GM12864 (cell line): ENCODE measurements at regions not wholly inside any gene's neighbourhood (a gene's known extent, or its start where the extent isn't known, plus 50 kb on each side); places are given as distances from the start of the nearest gene placed in this dataset.

Experiments
- DNase-seq: peaks from one replicate; pipeline ENCODE4 v3.0.0-alpha.2; 2011; ENCODE audit warnings: low read depth
- H3K4me3 ChIP-seq: 2 replicates; pipeline ENCODE4 v1.5.1; 2011; ENCODE audit warnings: mild to moderate bottlenecking, low read depth, low read length, control low read depth
- TF ChIP-seq, protein P1 (sequence below): IDR thresholded peaks from 2 replicates; pipeline ENCODE4 v1.5.1; 2011; ENCODE audit warnings: low read depth, mild to moderate bottlenecking, moderate library complexity, low read length, control low read depth, inconsistent platforms; ENCODE audit errors: missing control alignments

DNA sequence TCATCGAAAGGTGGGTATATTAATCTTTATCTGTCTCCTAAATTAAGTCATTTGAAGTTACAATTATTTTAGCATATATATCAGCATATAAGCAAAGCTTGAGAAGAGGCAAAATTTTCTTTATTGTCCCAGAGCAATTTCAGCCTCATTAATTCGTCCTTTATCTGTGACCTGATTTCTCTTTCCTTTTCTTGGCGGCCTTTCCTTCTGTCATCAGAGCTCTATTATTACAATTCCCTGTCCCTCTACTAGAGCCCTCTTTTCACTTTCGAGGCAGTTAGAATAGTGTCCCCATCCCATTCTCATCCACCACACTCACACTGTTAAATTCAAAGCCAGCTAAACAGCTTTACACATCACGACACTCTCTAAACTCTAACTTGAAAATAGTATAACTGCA, 1293.2 kb upstream of the FAM98A start:
- DNase-seq: no peak
- H3K4me3 ChIP-seq: no peak overlapping the region

DNA sequence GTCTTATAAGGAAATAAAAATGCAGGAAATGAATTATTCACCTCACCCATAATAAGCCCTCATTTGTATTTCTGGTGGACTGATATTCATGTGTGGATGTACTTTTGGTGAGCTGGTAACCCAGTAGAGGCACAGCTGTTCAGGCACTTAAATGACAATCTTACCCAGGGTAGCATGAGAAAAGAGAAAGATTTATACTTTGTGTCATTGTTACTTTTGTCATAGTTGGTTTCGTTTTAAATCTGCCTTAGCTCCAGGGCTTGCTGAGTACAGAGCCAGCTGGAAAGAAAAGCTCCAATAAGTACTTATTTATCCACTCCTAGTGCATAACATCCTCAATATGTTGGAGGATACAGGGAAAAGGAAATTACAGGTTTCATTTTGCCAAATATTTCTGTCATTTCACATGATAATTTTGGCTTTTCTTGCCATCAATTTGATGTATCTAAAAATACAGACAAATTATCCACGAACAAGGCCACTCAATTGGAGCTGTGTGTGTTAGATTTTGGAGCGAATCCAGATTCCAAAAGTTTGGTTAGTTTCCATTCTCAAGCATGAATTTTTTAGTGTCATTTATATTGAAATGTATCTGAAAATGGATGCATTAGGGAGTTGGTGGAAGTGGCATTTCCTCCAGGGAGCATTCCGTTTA, 1276.1 kb upstream of the FAM98A start:
- DNase-seq: no peak
- no peak overlapping the region for H3K4me3 ChIP-seq
- TF ChIP-seq, protein P1, sequence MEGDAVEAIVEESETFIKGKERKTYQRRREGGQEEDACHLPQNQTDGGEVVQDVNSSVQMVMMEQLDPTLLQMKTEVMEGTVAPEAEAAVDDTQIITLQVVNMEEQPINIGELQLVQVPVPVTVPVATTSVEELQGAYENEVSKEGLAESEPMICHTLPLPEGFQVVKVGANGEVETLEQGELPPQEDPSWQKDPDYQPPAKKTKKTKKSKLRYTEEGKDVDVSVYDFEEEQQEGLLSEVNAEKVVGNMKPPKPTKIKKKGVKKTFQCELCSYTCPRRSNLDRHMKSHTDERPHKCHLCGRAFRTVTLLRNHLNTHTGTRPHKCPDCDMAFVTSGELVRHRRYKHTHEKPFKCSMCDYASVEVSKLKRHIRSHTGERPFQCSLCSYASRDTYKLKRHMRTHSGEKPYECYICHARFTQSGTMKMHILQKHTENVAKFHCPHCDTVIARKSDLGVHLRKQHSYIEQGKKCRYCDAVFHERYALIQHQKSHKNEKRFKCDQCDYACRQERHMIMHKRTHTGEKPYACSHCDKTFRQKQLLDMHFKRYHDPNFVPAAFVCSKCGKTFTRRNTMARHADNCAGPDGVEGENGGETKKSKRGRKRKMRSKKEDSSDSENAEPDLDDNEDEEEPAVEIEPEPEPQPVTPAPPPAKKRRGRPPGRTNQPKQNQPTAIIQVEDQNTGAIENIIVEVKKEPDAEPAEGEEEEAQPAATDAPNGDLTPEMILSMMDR: no peak

More for the DNA sequence above, 1293.2 kb upstream of the FAM98A start:
- TF ChIP-seq, protein P1: no peak

DNA sequence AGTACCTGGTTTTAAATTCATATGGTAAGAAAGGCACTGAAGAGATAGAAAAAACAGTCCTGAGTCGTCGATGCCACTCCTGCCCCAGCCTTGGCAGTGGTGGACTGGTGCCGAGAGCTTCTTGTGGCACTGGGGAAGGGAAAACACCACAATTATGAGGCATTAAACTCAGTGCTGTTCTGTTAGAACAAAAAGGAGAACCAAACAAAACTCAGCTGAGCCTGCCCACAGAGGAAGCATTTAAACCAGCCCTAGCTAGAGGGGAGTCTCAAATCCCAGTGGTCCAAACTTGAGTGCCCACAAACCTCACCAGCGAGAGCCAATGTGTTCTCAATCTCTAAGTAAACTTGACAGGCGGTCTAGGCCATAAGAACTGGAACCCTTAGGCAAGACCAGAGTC, 1254.5 kb upstream of the FAM98A start:
- TF ChIP-seq, protein P1: no peak
- no peak overlapping the region for H3K4me3 ChIP-seq
- no peak for DNase-seq

DNA sequence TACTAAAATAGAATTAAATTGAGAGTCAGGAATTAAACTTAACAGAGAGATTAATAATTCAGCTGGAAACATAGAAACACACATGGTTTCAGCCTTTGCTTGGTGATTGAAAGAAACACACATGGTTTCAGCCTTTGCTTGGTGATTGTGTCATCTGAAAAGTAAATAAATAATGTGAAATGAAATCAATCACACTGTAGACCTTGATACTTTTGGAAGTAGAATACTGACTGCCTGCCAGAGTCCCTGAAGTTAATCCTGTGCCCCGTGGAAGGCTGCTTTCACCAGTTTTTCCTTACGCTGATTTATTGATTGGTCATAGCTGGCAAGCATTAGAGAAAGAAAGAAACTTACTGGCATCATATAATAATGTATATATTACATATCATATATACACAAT, 1252.7 kb upstream of the FAM98A start:
- TF ChIP-seq, protein P1: no peak
- DNase-seq: no peak
- H3K4me3 ChIP-seq: no peak overlapping the region

DNA sequence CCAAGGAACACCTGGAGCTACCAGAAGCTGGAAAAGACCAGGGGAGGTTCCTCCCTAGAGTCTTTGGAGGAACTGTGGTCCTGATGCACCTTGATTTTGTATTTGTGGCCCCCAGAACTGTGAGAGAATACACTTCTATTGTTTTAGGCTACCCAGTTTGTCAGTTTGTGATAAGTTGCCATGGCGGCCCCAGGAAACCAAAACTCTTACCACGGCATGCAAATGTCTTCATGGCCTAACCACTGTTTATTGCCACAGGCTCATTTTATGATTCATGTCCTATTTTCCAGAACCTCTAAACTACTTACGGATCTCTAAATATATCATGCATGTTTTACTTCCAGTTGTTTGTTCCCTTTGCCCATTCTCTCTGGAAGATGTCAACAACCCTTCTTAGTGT, 1250.7 kb upstream of the FAM98A start:
- no peak for DNase-seq
- TF ChIP-seq, protein P1: no peak

DNA sequence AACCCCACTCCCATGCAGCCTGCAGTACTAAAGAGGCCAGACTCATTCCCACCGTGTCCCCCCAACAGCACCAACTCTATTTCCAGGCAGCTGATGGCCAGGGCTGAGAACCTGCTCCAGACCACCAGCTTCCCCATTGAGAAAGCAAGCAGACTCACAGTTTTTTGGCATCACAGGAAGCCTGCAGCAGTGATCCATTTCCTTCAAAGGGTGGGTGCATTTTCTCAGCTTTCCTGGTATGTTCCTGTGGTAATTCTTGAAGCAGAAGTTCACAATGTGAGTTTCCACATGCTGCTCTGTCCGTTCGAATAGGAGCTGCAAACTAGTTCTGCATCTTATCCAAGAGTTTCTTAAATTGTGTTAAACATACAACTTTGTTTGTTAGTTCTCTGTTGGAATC, 1249.6 kb upstream of the FAM98A start:
- no peak overlapping the region for H3K4me3 ChIP-seq
- no peak for DNase-seq
- TF ChIP-seq, protein P1: no peak

More for the DNA sequence above, 1250.7 kb upstream of the FAM98A start:
- H3K4me3 ChIP-seq: no peak overlapping the region

DNA sequence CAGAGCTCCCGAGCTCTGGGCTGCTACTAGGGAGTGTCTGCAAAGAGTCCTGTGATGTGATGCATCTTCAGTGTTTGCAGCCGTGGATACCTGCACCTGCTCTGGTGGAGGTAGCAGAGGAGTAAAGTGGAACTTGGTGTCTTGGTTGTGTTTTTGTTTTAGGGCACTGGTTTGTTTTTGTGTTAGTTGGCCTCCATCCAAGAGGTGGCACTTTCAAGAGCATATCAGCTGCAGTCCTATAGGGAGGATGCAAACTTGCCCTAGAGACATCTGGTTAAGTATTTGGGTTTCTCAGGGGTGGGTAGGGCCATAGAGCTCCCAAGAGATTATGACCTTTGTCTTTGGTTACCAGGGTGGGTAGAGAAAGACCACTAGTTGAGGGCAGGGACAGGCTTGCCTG, 1249.0 kb upstream of the FAM98A start:
- TF ChIP-seq, protein P1: no peak
- no peak overlapping the region for H3K4me3 ChIP-seq
- no peak for DNase-seq
